Transverse colon (tissue), 3 donors: ENCODE measurements at regions not wholly inside any gene's neighbourhood (a gene's known extent, or its start where the extent isn't known, plus 50 kb on each side); places are given as distances from the start of the nearest gene placed in this dataset.

Source experiments
- EP300 ChIP-seq: sonication (generic); formaldehyde crosslinking; IDR thresholded peaks from one replicate; pipeline ENCODE4 v1.6.1; 2017; ENCODE audit warnings: antibody characterized with exemption, low read depth
- POLR2A ChIP-seq: fragments of 450-650 bp; IDR thresholded peaks from one replicate; pipeline ENCODE4 v1.6.1; 2016; ENCODE audit warnings: antibody characterized with exemption, mild to moderate bottlenecking, moderate library complexity
- TF ChIP-seq, protein P1 (sequence below), 5 experiments: fragments of 200-600 bp in 3 of 5; fragments of 450-650 bp in 2 of 5; sonication (generic) in 3 of 5; IDR thresholded peaks; 1 replicate in 2 of 5; 2 replicates in 3 of 5; pipeline ENCODE4 v1.5.1; 2016 to 2017; ENCODE audit warnings: antibody characterized with exemption in 5 of 5, inconsistent platforms in 3 of 5, mild to moderate bottlenecking in 2 of 5, moderate library complexity in 1 of 5

- TF ChIP-seq, protein P1, sequence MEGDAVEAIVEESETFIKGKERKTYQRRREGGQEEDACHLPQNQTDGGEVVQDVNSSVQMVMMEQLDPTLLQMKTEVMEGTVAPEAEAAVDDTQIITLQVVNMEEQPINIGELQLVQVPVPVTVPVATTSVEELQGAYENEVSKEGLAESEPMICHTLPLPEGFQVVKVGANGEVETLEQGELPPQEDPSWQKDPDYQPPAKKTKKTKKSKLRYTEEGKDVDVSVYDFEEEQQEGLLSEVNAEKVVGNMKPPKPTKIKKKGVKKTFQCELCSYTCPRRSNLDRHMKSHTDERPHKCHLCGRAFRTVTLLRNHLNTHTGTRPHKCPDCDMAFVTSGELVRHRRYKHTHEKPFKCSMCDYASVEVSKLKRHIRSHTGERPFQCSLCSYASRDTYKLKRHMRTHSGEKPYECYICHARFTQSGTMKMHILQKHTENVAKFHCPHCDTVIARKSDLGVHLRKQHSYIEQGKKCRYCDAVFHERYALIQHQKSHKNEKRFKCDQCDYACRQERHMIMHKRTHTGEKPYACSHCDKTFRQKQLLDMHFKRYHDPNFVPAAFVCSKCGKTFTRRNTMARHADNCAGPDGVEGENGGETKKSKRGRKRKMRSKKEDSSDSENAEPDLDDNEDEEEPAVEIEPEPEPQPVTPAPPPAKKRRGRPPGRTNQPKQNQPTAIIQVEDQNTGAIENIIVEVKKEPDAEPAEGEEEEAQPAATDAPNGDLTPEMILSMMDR (IDR thresholded peaks at IDR 0.05), result no peak
- TF ChIP-seq POLR2A (no peak), EP300 (no peak)
These were observed 331.3 kb upstream of the SNX7 start for GRCh38 chr1:98330224-98330623.
